HG03159 (cell line): ENCODE measurements at regions not wholly inside any gene's neighbourhood (a gene's known extent, or its start where the extent isn't known, plus 50 kb on each side); places are given as distances from the start of the nearest gene placed in this dataset.

Experiments
- ATAC-seq: cut with Tn5 transposase; IDR thresholded peaks from one replicate; pipeline ENCODE4 v1.9.1; 2021; ENCODE audit warnings: mild to moderate bottlenecking, moderate library complexity; ENCODE audit not compliant: unreplicated experiment

- no peak for ATAC-seq
Measured at GRCh38 chr7:49244543-49244942, 320.2 kb downstream of the CDC14C start.

- no peak for ATAC-seq
Measured at GRCh38 chr7:49245062-49245461, 320.7 kb downstream of the CDC14C start.

GRCh38 chr7:49247759-49248158 is 323.4 kb downstream of the CDC14C start:
- no peak for ATAC-seq

GRCh38 chr7:49255054-49255453 is 330.7 kb downstream of the CDC14C start:
- no peak for ATAC-seq

- no peak for ATAC-seq
Measured at GRCh38 chr7:49260538-49260937, 336.2 kb downstream of the CDC14C start.

GRCh38 chr7:49261928-49262327 is 337.6 kb downstream of the CDC14C start:
- ATAC-seq = no peak

- no peak for ATAC-seq
Measured at GRCh38 chr7:49264530-49264929, 340.2 kb downstream of the CDC14C start.

- ATAC-seq = no peak
Measured at GRCh38 chr7:49273897-49274296, 349.6 kb downstream of the CDC14C start.

GRCh38 chr7:49279891-49280290 is 355.5 kb downstream of the CDC14C start:
- no peak for ATAC-seq

- ATAC-seq = no peak
Measured at GRCh38 chr7:49287653-49288052, 363.3 kb downstream of the CDC14C start.

- ATAC-seq = no peak
Measured at GRCh38 chr7:49294611-49295010, 370.3 kb downstream of the CDC14C start.

- no peak for ATAC-seq
Measured at GRCh38 chr7:49295146-49295545, 370.8 kb downstream of the CDC14C start.

- no peak for ATAC-seq
Measured at GRCh38 chr7:49297958-49298357, 373.6 kb downstream of the CDC14C start.

GRCh38 chr7:49308787-49309186 is 384.4 kb downstream of the CDC14C start:
- ATAC-seq = no peak

- no peak for ATAC-seq
Measured at GRCh38 chr7:49320083-49320482, 395.7 kb downstream of the CDC14C start.

- ATAC-seq = no peak
Measured at GRCh38 chr7:49321843-49322242, 397.5 kb downstream of the CDC14C start.

GRCh38 chr7:49322476-49322875 is 398.1 kb downstream of the CDC14C start:
- no peak for ATAC-seq

GRCh38 chr7:49324040-49324439 is 399.7 kb downstream of the CDC14C start:
- ATAC-seq = no peak

- ATAC-seq = no peak
Measured at GRCh38 chr7:49324707-49325106, 400.4 kb downstream of the CDC14C start.

GRCh38 chr7:49325571-49325970 is 401.2 kb downstream of the CDC14C start:
- no peak for ATAC-seq

GRCh38 chr7:49327155-49327554 is 402.8 kb downstream of the CDC14C start:
- ATAC-seq = no peak

- peak; percentile 62 for ATAC-seq
Measured at GRCh38 chr7:49333180-49333881, 409.0 kb downstream of the CDC14C start.

- no peak for ATAC-seq
Measured at GRCh38 chr7:49341849-49342248, 417.5 kb downstream of the CDC14C start.
